NCI-H82 treated with DMSO at 0.1 percent for 48 hours (cell line): ENCODE measurements at regions not wholly inside any gene's neighbourhood (a gene's known extent, or its start where the extent isn't known, plus 50 kb on each side); places are given as distances from the start of the nearest gene placed in this dataset.

Experiments used
- DNase-seq: peaks from one replicate; lab custom pipeline; 2025; ENCODE audit not compliant: unreplicated experiment; lab: John Stamatoyannopoulos, UW

- DNase-seq, result no peak
Measured at GRCh38 chr13:108156749-108157148, 58.6 kb downstream of the LIG4 start.

- peak; percentile 31 for DNase-seq
Measured at GRCh38 chr13:108155185-108156106, 59.9 kb downstream of the LIG4 start.

GRCh38 chr13:108154421-108154858, 60.9 kb downstream of the LIG4 start:
- no peak for DNase-seq

- no peak for DNase-seq
Measured at GRCh38 chr13:108146642-108147041, 68.7 kb downstream of the LIG4 start.

GRCh38 chr13:108142702-108143436, 72.5 kb downstream of the LIG4 start:
- no peak for DNase-seq

- no peak for DNase-seq
Measured at GRCh38 chr13:108137176-108137575, 78.2 kb downstream of the LIG4 start.

GRCh38 chr13:108127406-108127805, 87.9 kb downstream of the LIG4 start:
- DNase-seq, result no peak

- DNase-seq, result no peak
Measured at GRCh38 chr13:108126056-108126455, 89.3 kb downstream of the LIG4 start.

- no peak for DNase-seq
Measured at GRCh38 chr13:108121406-108121805, 93.9 kb downstream of the LIG4 start.

- no peak for DNase-seq
Measured at GRCh38 chr13:108120856-108121255, 94.5 kb downstream of the LIG4 start.

GRCh38 chr13:108120302-108120701, 95.0 kb downstream of the LIG4 start:
- no peak for DNase-seq

GRCh38 chr13:108115738-108116137, 99.6 kb downstream of the LIG4 start:
- DNase-seq, result peak; percentile 51

- DNase-seq, result no peak
Measured at GRCh38 chr13:108113407-108113806, 101.9 kb downstream of the LIG4 start.

GRCh38 chr13:108104736-108105135, 110.6 kb downstream of the LIG4 start:
- no peak for DNase-seq

GRCh38 chr13:108102771-108103170, 112.6 kb downstream of the LIG4 start:
- no peak for DNase-seq

GRCh38 chr13:108096301-108096915, 118.9 kb downstream of the LIG4 start:
- DNase-seq, result no peak

GRCh38 chr13:108095036-108095435, 120.3 kb downstream of the LIG4 start:
- DNase-seq, result no peak

- DNase-seq, result no peak
Measured at GRCh38 chr13:108093616-108094015, 121.7 kb downstream of the LIG4 start.

GRCh38 chr13:108087810-108088209, 127.5 kb downstream of the LIG4 start:
- no peak for DNase-seq

GRCh38 chr13:108086678-108087077, 128.7 kb downstream of the LIG4 start:
- DNase-seq, result no peak

- DNase-seq, result no peak
Measured at GRCh38 chr13:108084840-108085239, 130.5 kb downstream of the LIG4 start.

- no peak for DNase-seq
Measured at GRCh38 chr13:108083056-108083455, 132.3 kb downstream of the LIG4 start.
